GM19467 (cell line): ENCODE measurements at regions not wholly inside any gene's neighbourhood (a gene's known extent, or its start where the extent isn't known, plus 50 kb on each side); places are given as distances from the start of the nearest gene placed in this dataset.

Experiments
- ATAC-seq: cut with Tn5 transposase; IDR thresholded peaks from one replicate; pipeline ENCODE4 v1.9.1; 2021; ENCODE audit warnings: mild to moderate bottlenecking, moderate library complexity; ENCODE audit not compliant: unreplicated experiment

DNA sequence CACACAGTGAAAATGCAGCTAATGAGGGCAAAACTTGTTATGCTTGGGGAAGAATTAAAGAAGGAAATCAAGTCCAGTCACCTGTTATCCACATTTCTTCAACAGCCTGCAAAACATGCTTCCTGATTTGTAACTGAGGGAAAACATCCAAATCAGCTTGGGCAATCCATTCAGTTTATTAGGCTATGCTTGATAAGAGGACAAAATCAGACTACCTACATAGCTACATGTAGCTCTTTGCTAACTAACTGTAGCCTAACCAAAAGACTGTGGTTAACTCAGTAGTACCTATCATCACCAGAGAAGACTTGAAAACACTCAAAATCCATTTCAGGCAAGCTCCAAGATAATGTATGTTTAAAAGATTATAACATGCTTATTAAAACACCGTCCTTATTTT lies 436.4 kb downstream of the SHQ1 start:
- ATAC-seq, result no peak

DNA sequence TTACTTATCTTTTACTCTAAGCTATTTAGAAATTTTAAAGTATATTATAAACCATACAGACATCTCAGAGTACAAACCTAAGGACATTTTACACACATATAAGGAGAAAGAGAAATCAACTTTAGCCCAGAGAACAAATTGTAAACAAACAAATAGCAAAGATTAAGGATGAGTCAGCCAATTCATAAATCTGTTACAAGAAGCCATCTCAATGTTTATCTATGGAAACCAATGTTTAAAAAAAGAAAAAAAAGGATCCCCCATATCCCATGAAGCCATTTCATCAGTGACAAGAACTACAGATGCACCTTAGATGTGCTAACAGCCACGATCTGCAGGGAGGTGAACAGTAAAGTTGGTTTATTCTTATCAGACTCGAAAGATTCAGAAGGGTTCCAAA lies 437.1 kb downstream of the SHQ1 start:
- no peak for ATAC-seq

DNA sequence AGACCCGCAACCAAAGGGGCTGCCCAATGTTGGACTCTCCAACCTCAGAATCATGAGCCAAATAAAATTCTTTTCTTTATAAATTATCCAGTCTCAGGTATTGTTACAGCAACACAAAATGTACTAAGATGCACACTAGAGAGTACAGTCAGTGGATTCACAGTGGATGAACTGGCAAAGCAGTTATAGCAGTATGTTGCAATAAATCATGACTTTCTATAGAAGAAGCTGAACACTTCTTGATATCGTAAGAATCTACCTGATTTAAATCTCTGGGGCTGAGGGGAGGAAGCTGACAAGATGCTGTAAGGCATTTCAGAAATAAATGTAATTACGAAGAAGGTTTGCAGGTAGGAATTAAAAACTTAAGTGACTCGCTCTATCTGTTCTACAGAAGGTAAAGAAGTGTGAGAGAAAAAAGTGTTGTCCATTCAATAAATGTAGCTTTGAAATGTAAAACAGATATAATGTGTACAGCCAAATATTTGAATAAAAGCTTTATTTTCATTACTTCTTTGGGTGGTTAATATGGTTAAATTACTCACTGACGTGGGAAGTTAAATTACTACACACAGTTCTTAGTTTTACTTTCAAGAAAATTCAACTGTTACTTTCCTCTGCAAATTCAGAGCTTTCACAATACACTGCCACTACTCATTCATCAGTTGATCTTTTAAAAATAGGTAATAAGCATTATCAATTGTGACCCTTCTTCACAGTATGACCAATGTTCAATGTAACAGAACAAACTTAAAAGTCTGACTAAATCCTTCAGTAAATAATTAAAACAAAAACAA lies 439.1 kb downstream of the SHQ1 start:
- ATAC-seq, result no peak

DNA sequence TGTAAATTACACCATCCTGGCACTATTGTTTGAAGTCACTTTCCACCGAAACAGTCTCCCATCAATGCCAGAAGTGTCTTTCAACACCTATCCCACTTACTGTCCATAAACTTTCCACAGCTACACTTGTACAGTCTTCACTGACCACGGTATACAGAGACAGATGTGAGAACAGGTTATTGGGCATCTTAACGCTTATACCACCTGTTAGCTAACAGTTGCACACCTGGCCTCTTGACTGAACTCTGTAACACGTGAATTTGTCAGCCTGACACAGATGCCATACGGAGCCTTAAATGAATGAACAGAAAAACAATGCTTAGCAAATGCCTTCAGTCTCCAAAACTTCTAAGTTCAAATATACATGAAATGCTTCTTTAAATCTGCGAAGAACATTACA lies 440.5 kb downstream of the SHQ1 start:
- no peak for ATAC-seq

DNA sequence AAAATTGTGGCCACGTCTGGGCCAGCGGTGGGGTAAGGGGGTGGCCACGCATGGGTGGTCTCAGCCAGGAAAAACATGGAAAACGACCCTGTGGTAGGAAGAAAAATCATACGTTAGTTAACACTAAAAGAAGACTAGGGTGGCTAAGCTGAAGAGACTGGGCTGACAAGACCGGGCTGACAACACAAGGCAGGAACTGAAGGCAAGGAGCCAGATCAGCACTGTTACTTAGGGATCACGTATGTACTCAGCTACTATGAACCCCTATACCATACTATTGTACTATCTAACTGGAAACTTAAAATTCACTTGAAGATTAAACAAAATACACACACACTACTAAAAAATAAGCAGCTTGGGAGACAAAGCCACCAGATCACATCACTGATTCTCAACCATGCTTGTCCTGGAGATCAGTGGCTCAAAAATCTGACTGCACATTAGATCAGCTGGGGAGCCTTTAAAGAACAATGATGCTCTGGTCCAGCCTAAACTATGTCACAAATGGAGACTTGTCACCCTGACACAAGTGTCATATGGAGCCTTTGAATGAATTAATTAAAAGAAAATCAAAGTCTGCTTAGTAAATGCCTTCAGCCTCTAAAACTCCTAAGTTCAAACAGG lies 442.2 kb downstream of the SHQ1 start:
- ATAC-seq, result no peak

DNA sequence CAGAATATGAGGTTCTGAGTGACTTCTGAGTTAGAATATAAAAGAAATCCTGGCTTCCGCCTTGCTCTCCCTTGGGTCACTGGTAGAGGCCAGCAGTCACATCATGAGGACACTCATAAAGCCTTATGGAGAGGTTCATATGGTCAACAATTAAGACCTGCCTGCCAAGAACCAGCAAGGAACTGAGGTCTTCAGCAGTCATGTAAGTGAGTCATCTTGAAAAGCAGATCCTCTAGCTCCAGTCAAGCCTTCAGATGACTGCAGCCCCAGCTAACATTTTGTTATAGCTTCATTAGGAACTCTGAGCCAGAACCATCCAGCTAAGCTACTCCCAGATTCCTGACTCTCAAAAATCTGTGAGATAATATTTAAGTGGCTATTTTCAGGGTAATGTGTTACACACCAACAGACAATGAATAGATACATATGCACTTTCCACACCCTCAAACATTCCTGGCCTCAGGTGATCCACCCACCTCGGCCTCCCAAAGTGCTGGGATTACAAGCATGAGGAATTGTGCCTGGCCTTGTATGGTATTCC lies 447.2 kb downstream of the SHQ1 start:
- no peak for ATAC-seq

DNA sequence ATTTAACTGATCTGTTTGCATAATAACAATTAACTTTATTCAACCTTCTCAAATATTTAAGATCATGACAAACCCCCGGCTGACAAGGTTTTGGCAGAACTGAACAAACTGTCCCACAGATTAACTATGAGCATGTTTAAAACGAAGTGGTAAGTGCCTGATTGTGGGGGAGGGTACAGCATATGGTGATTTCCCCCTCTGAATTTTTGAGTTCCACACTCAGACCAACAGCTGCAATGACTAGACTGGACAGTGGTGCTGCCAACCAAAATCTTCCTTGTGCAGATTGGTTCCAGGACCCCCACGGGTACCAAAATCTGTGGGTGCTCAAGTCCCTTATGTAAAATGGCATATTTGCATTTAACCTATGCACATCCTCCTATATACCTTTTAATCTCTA lies 449.5 kb downstream of the SHQ1 start:
- ATAC-seq, result no peak

DNA sequence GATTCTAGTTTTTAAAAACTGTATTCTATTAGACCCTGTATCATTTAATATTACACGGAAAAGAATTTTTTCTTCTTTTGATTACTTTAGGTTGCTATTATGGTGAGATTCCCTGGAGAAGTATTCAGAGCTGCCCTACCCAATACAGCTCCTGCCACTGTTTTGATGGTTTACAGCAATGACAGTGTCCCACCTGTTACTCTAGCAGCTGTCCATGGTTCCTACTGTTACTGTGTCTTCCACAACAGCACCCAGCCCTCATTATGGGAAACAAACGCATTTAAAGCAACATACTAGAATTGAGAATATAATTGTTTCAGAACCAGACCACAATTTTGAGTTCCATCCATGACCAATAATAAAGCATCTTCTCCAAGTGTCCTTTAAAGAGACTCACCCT lies 450.7 kb downstream of the SHQ1 start:
- ATAC-seq, result no peak

DNA sequence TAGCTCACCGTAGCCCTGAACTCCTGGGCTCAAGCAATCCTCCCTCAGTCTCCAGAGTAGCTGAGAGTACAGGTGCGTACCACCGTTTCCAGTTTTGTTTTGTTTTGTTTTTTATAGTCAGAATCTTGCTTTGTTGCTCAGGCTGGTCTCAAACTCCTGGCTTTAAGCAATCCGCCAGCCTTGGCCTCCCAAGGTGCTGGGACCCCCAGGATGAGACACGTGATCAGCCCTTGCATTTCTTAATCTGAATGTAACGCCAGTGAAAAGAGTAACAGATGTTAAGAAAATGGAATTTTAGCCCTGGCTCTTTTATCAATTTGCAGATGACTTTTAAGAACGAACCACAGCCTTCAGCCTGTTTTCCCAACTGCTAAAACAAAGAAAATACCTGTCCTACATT lies 451.3 kb downstream of the SHQ1 start:
- no peak for ATAC-seq

DNA sequence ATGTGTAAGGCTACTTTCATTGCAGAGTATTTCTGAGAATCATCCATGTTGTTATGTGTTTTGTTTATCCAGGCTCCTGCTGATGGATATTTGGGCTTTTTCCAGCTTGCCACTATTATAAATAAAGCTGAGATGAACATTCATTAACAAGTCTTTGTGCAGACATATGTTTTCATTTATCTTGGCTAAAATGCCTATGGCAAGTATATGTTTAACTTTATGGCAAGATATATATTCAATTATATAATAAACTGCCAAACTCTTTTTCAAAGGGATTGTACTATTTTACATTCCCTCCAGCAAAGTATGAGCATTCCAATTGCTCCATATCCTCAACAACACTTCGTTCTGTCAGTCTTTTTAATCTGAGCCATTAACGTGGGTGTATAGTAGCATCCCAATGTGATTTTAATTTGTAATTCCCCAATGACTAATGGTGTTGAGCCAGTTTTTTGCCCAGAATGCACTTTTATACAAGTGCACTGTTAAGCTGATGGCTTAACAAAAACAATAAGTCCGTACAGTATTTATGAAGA lies 452.4 kb downstream of the SHQ1 start:
- ATAC-seq, result no peak

DNA sequence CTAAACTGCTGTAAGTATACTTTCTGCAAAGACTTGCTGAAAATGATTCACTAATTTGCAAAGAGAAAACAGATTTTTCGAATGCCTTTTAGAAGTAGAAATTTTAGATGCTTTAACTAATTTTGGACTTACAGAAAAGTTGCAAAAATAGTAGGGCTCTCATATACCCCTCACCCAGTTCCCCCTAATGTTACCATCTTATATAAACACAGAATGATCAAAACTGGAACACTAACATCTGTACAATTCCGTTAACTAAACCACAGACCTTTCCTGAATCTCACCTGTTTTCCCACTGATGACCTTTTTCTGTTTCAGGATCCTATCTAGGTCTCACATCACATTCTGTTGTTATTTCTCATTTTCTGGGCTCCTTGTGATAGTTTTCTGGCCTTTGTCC lies 454.8 kb downstream of the SHQ1 start:
- no peak for ATAC-seq

DNA sequence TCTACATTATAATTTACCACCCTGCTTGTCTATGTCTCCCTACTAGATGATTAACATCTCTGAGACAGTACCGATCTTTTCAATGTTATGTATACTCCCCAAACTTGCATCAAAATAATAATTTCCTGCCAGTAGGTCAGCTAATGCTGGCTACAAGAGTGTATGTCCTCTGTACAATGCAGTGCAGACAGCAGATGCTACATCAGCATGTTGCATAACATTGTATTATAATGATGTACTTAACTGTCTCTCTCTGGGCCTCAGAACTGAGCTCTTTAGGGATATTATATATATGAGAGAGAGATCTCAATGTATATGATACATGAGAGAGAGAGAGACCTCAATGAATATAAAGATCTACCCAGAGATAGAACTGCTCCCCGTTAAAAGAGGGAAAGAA lies 456.6 kb downstream of the SHQ1 start:
- ATAC-seq, result no peak

DNA sequence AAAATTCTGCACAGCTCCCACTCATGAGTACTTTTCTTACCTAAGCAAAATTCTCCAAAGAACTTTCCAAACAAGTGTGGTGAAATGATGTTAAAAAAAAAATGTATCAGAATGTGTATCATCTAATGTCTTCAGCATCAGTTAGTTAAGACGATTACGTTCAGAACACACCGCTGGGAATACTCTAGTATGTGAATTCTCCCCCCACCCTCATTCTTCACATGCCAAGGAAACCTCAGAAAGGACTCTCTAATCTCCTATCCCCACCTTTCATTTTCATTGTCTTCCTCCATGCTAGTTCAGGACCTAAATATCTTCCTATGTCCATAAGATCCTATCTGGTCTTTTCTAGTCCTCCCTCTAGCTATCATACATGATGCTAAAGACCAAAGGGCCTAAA lies 457.4 kb downstream of the SHQ1 start:
- no peak for ATAC-seq

DNA sequence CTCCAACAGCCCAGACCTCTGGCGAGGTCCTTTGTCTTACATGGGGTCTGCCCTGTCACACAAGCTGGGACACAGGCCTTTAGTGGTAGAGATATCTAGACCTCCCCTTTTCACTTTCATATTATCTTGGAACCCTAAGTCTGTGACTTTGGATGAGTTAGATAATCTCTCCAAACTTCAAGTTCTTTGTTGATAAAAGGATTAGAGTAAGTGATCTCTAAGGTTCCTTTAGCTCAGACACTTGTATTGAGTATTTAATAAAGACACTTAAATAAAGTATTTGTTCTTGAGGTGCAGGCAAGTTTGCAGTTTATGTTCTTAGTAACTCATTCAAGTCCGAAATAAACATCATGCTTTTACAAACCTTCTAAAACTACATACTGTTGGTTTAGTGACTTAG lies 459.6 kb downstream of the SHQ1 start:
- no peak for ATAC-seq

DNA sequence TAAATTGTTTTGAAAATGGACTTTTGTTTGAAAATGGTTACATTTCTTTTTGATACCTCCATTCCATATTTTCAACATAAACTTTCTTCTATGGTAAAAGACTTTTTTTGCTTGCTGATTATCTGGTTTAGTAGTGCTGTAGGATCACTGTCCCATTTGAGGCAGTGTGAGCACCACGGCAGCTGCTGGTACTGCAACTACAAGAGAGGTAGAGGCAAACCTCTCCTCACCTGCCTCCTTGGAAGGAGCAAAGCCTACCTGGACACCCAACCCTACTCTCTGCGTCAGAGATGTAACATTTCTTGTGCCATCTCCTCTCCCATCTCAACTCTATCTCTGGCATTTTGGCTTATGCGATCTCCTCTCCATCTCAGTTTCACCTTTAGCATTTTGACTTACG lies 460.1 kb downstream of the SHQ1 start:
- no peak for ATAC-seq

DNA sequence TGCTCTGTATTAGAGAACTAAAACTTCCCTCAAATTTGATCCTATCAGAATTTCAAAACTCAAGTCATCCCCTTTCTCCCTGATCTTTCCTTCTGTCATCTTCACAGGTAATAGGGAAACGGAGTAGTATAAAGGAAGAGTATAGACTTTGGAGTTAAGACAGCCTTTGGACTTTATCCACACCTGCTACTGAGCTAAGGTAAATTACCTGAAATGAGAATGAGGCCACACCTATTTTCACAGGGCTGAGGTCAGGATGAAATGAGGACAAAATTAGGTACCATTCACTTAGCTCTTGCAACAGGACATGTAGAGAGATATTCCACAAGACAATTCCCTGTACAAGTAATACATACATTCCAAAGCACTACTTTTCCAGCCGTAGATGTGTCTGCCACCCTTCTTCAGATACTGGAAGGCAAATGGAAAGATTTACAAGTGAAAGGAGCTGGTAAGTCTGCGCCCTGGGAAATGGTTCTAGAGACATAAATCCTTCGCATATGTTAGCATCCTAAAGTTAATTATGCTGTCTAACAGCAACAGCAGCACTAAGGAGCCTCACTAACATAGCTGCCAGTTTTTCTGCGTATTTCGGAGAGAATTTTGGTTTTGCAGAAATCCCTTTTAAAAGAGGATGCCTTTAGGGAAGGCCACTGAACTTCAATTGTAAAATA lies 461.8 kb downstream of the SHQ1 start:
- no peak for ATAC-seq

DNA sequence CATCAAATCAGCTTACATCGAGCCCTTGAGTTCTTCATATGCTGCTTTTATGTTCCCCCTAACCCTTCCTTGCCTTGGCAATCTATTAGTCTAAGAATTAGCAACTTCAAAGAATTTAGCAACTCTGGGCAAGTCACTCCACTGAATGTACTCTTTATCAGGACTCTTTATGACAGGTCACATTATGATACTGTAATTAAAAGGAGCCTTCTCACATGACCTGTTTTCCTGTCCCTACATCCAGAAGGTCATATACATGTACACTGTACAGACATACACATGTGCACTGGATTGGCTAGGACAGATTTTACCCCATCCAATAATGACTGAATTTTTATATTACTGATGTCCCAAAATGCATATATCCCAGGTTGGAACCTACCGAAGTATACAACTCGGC lies 463.1 kb downstream of the SHQ1 start:
- ATAC-seq, result no peak

DNA sequence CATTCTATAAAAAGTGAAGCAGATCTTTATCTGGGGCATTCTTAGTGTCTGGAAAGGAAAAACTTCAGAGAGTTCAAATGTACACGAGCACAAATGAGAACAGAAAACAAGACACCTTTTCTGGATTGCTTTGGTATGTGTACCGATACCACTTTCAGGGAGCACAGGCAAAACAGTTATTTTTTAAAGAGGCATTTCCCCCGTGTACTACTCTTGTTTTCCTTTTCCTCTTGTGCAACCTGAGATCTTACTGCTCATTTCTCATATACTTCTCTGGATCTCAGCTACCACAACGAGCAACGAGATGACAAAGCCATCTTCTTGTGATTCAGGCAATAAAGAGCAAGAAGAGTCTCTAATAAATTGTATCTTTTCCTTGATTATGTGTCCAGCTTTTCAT lies 463.6 kb downstream of the SHQ1 start:
- ATAC-seq, result no peak

DNA sequence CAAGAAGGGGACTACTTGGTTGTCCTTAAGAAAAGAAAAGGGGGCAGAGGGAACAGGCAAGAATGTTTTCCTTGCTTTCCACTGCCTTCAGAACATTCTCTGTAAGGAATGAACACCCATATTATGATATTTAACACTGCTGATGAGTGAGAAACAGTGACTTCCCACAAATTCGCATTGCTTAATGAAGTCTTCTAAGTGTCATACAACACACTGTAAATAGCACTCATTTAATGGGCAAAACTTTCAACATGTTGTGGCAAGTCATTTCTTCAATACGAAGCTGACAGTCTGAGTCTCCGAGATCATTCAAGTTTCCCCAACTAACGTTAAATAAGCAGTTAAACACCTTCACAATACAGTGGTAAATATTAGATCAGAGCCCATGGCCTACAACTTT lies 464.4 kb downstream of the SHQ1 start:
- ATAC-seq, result no peak

DNA sequence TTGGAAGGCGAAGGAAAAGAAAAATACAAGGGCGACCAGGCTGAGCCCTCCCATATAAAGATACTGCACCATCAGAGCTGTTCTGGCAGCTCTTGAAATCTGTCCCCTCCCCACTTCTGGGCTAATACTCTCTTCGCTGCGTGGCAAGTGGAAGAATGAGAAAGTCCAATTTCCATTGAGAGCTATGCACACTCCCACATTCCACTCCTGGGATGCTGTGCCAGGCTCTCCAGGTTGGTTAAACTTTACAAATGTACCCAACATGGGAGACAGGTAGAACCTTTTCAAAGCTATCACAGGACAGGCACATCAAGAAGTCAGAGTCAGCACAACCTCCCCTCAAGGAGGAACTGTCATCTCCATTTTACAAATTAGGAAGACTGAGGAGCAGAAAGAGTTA lies 465.0 kb downstream of the SHQ1 start:
- no peak for ATAC-seq

DNA sequence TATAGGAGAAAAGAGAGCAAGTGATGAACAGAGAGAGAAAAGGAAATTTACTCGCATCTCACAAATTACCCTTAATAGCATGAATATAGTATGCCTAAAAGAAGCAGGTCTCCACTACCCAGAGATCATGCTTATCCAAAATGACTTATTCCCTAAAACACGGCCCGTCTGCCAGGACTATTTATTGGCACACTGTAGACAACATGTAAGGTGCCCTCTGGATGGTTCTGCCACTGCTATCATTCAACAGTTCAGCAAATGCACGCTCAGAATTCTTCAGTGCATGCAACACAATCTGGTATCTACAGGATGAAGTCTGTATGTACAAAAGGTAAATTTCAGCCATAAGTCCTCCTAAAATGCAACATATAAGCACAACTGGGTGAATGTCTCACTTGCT lies 465.8 kb downstream of the SHQ1 start:
- ATAC-seq, result no peak

DNA sequence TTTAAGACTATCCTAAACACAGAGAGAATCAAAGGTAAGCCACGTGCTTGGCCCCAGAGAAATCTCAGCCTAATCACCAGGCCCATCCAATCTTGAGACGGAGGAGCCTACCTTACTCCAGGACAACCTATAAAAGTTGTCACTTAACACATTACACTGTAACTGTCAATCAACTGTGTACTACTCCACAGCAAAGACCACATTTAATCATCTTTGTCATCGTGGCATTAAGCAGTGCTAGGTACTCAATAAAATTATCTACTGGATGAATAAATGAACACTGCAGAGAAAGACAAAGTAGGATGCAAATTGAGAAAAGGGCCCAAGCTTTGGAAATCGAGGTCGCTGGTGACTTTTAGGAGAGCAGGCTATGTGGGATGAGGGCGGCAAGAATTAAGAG lies 466.7 kb downstream of the SHQ1 start:
- ATAC-seq, result no peak
